GM20431 (cell line): ENCODE measurements at regions not wholly inside any gene's neighbourhood (a gene's known extent, or its start where the extent isn't known, plus 50 kb on each side); places are given as distances from the start of the nearest gene placed in this dataset.

Source experiments
- in situ Hi-C: fragments of 300-500 bp; cut with MseI, MboI; formaldehyde crosslinking; loops from one replicate; pipeline ENCODE4 v1.15.0; 2020; ENCODE audit warnings: low sequenced_read_pairs; ENCODE audit not compliant: unreplicated experiment

DNA sequence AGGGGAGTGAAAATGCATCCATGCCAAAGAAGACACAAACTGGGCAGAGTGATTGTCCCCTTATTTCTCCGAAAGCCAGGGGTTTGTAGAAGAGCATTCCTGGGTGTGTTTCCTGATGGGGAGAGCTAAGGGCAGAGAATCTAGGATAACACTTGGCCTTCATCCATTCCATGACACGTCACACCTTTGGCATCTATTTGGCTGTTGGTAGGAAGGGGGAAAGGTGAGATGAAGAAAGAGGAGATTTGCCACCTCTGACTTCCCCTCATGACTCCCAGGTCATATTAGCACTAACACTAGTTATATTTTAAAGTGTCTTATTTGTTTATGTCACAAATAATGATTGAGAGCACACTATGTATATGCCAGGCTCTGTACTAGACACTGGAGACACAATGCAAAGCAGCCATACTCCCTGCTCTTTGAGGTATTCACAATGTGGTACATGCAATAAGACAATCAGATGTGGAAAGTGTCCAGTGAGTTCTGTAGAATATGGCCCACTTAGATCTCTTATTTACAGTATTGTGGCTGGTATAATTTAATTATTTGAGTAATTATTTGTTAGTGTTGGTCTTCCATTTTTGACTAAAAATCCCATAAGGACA, 54.5 kb upstream of the GADD45A start:
- in situ Hi-C loops: no loop called here

DNA sequence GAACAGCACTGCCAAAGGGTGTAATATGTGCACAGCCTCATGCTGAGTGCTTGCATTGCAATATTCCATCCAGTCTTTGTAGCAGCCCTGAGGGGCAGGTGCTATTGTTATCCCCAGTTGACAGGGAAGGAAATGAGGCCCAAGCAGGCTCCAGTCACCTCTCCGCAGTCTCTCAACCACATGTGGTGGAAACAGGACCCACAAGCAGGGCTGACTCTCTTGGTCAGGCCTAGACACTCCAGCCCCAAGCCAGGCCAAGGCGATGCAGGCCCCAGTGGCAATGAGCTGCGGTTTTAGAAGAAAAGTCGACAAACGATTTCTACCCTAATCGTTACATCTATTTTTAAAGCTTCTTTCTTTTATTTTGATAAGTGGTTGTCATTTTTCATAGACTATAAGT, 52.6 kb upstream of the GADD45A start:
- in situ Hi-C loops: no loop called here

DNA sequence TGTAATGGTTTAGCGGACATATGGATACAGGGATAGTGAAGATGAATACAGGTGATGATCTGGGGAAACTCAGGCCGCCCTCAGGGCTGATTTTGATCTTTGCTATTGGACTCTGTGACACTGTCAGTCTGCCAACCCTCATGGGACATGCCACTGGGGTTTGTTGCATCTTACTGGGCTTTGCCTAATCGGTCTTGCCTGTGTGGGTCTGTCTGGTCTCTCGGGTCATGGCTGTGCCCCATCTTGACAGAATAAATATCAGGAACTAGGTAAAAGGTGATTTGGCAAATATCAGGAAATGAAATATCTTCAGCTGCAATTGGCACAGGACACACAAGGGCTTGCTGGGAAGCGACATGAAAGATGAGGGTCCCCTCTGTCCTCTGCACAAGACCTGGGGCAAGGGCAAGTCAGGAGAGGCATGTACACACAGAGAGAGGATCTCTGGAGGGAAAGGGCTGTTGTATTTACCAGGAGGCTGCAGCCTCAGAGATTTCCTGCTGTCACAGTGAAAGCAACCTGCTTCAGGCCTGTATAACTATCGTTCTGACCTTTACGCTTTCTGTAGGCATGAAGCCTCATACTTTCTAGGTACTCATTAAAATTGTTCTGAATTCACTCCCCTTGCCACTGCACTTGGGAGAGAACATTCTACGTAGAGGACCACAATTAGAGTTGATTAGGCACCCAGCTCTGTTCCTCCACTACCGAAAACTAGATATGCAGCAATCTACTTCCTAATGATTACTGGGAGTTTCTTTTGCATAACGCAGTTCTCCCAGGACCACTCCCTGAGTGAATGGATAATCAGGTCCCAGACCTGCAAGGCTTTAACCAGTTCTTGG, 52.0 kb upstream of the GADD45A start:
- in situ Hi-C loops: no loop called here

DNA sequence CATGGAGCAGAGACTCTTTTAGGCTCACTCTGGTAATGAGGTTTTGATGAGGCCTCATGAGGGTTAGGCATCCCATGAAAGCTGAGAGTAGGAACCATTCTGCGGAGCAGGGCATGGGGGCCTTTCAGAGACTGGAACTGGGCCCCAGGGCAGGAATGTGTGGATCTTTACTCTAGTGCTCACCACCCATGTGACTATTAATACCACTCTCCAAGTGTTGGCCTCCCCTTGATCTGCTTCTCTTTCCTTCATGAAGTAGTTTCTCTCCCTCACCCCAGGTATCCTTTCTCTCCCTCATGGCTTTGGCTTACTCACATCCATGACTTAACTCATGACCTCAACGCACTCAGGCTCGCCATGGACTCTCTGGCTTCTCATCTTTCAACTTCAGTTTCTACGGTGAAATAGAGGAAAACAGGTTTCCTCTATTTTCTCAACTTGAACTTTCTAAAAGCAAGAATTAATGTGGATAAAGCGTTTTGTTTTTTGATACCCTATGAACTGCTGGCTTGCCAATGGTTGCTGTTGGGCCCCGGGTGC, 50.5 kb upstream of the GADD45A start:
- in situ Hi-C loops: no loop called here

DNA sequence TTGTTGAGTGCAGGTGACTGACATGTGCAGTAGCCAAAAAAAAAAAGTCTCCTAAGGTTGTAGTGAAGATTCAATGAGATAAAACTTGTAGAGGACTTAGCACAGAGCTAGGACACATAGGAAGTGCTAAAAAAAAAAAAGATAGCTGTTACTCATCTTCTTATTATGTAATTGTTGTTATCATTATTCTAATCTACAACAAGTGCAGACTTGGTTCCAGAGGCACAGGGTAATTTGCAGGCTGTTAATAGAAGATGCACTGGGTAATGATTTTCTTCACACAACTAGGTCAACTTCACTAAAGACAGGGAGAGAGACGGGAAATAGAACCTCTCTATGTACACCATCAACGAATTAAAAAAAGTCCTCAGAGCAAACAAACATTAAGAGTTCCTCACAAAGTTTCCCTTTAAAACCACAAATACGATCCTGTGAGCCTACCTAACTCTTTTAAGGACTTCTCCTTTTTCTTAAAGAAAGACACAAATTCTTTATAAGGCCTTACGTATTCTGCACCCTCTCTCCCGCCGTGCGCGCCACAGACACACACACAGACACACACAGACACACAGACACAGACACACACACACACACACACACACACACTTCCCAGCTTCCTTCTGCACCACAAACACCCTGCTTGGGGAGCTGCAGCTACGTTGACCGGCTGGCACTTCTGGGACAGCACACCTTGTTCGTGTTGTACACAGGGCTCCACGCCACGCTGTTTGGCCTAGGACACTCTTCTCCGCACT, 49.8 kb upstream of the GADD45A start:
- in situ Hi-C loops: no loop called here
